ENCODE measurements at regions not wholly inside any gene's neighbourhood (a gene's known extent, or its start where the extent isn't known, plus 50 kb on each side); places are given as distances from the start of the nearest gene placed in this dataset.

- TF ChIP-seq CTCF (IDR thresholded peaks at IDR 0.05; ENCODE audit: borderline replicate concordance, extremely low read depth, low read length, poor library complexity, severe bottlenecking) (no peak), EZH2 (IDR thresholded peaks at IDR 0.05; ENCODE audit: borderline replicate concordance, low read depth, low read length, severe bottlenecking) (no peak)
Observed at GRCh38 chr2:238505119-238505891, 78.6 kb downstream of the ASB1 start.

Data from DND-41 (cell line).